Mesothelial cell of epicardium (in vitro differentiated cells): ENCODE measurements at regions not wholly inside any gene's neighbourhood (a gene's known extent, or its start where the extent isn't known, plus 50 kb on each side); places are given as distances from the start of the nearest gene placed in this dataset.

Source experiments
- DNase-seq, 2 experiments: peaks; one replicate each; pipeline ENCODE4 v3.0.0; 2021; ENCODE audit warnings: low spot score in 2 of 2; ENCODE audit not compliant: unreplicated experiment in 2 of 2
- H3K27ac Mint-ChIP-seq: 2 replicates; pipeline ENCODE4 v1.8.0; 2021; ENCODE audit warnings: mixed read lengths
- H3K27me3 Mint-ChIP-seq: 2 replicates; pipeline ENCODE4 v1.8.0; 2021; ENCODE audit warnings: low read depth, mixed read lengths
- H3K36me3 Mint-ChIP-seq: 2 replicates; pipeline ENCODE4 v1.8.0; 2021; ENCODE audit warnings: mixed read lengths
- H3K4me1 Mint-ChIP-seq: 2 replicates; pipeline ENCODE4 v1.8.0; 2021; ENCODE audit warnings: mixed read lengths
- H3K4me3 Mint-ChIP-seq: 2 replicates; pipeline ENCODE4 v1.8.0; 2021; ENCODE audit warnings: mild to moderate bottlenecking, moderate library complexity, mixed read lengths
- H3K9me3 Mint-ChIP-seq: 2 replicates; pipeline ENCODE4 v1.8.0; 2021; ENCODE audit warnings: mixed read lengths
- TF ChIP-seq, protein P1 (sequence below): fragments of 200-600 bp; sonication (generic); IDR thresholded peaks from one replicate; pipeline ENCODE4 v1.5.0; 2021; ENCODE audit warnings: antibody characterized with exemption; ENCODE audit not compliant: unreplicated experiment

- DNase-seq, result no peak
- Mint-ChIP-seq H3K4me3 (no peak overlapping the region), H3K9me3 (no peaks in the 10 kb centered on the region), H3K4me1 (peaks cover 39% of the 10 kb centered on the region), H3K36me3 (no peaks in the 10 kb centered on the region), H3K27me3 (peaks cover 32% of the 10 kb centered on the region), H3K27ac (no peak overlapping the region)
- TF ChIP-seq, protein P1, sequence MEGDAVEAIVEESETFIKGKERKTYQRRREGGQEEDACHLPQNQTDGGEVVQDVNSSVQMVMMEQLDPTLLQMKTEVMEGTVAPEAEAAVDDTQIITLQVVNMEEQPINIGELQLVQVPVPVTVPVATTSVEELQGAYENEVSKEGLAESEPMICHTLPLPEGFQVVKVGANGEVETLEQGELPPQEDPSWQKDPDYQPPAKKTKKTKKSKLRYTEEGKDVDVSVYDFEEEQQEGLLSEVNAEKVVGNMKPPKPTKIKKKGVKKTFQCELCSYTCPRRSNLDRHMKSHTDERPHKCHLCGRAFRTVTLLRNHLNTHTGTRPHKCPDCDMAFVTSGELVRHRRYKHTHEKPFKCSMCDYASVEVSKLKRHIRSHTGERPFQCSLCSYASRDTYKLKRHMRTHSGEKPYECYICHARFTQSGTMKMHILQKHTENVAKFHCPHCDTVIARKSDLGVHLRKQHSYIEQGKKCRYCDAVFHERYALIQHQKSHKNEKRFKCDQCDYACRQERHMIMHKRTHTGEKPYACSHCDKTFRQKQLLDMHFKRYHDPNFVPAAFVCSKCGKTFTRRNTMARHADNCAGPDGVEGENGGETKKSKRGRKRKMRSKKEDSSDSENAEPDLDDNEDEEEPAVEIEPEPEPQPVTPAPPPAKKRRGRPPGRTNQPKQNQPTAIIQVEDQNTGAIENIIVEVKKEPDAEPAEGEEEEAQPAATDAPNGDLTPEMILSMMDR, result no peak
Measured at GRCh38 chr14:98721061-98721460, 550.9 kb downstream of the BCL11B start.

GRCh38 chr14:98724734-98725133 is 547.3 kb downstream of the BCL11B start:
- Mint-ChIP-seq H3K4me3 (no peak overlapping the region), H3K27me3 (peaks cover 26% of the 10 kb centered on the region), H3K9me3 (no peaks in the 10 kb centered on the region), H3K27ac (peak overlapping the region; percentile 70), H3K4me1 (peaks cover 24% of the 10 kb centered on the region), H3K36me3 (no peaks in the 10 kb centered on the region)
- DNase-seq, result no peak
- TF ChIP-seq, protein P1, result no peak

GRCh38 chr14:98725191-98725590 is 546.8 kb downstream of the BCL11B start:
- Mint-ChIP-seq H3K4me3 (no peak overlapping the region), H3K36me3 (no peaks in the 10 kb centered on the region), H3K9me3 (no peaks in the 10 kb centered on the region), H3K27ac (peak overlapping the region; percentile 70), H3K4me1 (peaks cover 19% of the 10 kb centered on the region), H3K27me3 (peaks cover 26% of the 10 kb centered on the region)
- TF ChIP-seq, protein P1, result no peak
- no peak for DNase-seq

DNA sequence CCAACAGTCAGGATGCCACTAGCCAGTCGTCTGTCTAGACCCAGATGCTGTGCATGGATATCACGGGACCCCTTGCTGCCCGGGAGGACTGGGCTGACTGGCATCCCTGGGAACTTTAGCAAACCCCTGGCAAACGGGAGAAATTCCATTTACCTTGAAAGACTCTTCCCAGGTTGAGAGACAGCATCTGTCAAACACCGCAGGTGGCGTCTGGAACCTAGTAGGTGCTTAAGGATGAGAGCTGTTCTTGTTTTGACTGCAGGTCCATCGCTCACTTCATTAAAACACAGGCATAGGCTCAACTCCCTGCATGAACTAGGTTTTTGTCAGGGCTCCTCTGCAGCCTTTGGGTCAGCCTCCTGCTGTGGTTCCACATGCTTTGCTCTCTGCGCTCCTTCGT is 546.3 kb downstream of the BCL11B start:
- Mint-ChIP-seq H3K4me1 (peaks cover 14% of the 10 kb centered on the region), H3K27me3 (peaks cover 26% of the 10 kb centered on the region), H3K27ac (no peak overlapping the region), H3K36me3 (no peaks in the 10 kb centered on the region), H3K4me3 (no peak overlapping the region), H3K9me3 (no peaks in the 10 kb centered on the region)
- no peak for DNase-seq
- TF ChIP-seq, protein P1, result no peak

DNA sequence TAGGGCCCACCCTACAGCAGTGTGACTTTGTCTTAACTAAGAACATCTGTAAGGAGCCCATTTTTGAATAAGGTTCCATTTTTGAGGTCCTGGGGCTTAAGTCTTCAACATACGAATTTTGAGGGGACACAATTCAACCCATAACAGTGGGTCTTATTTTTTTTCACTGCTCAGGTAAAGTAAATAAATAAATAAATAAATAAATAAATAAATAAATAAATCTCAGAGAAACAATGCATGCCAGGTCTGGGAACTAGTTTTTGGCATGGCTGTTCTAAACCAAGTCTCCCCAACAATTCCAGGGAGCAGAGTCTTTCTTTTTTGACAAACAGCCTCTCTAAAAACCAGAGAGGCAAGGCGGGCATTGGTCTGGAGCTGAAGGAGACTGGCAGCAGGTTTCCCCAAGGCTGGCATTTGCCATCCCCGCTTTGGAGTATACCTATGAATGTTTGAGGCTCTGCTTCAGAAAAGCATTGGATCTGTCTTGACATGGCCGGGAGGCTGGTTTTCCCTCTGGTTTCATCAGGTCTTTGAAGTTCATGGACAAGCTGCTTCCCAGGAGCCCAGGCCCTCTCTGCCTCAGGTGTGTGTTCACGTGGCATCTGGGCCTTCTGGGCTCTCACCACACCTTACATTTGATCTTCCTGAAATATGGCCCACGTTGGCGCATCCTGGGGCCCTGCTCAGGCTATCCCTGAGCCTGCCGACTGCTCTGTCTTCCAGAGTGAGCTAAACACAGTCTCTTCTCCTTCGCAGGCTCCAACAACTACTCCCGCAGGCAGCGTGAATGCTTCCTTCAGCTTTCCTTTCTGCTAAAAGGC is 545.2 kb downstream of the BCL11B start:
- peaks cover 26% of the 10 kb centered on the region for H3K27me3 Mint-ChIP-seq
- no peak overlapping the region for H3K4me3 Mint-ChIP-seq
- TF ChIP-seq, protein P1, result no peak
- H3K27ac Mint-ChIP-seq, result no peak overlapping the region
- no peaks in the 10 kb centered on the region for H3K36me3 Mint-ChIP-seq
- H3K4me1 Mint-ChIP-seq, result peaks cover 13% of the 10 kb centered on the region
- no peak for DNase-seq
- no peaks in the 10 kb centered on the region for H3K9me3 Mint-ChIP-seq
